DMS114 treated with DMSO at 0.1 percent for 48 hours (cell line): ENCODE measurements at regions not wholly inside any gene's neighbourhood (a gene's known extent, or its start where the extent isn't known, plus 50 kb on each side); places are given as distances from the start of the nearest gene placed in this dataset.
"Not testable (repeated sequence)": the region's sequence is repeated elsewhere in the genome, so short reads cannot be mapped to it uniquely, and the experiment has no call there.

Experiments used
- DNase-seq: peaks from one replicate; lab custom pipeline; 2025; ENCODE audit not compliant: unreplicated experiment; lab: John Stamatoyannopoulos, UW

DNA sequence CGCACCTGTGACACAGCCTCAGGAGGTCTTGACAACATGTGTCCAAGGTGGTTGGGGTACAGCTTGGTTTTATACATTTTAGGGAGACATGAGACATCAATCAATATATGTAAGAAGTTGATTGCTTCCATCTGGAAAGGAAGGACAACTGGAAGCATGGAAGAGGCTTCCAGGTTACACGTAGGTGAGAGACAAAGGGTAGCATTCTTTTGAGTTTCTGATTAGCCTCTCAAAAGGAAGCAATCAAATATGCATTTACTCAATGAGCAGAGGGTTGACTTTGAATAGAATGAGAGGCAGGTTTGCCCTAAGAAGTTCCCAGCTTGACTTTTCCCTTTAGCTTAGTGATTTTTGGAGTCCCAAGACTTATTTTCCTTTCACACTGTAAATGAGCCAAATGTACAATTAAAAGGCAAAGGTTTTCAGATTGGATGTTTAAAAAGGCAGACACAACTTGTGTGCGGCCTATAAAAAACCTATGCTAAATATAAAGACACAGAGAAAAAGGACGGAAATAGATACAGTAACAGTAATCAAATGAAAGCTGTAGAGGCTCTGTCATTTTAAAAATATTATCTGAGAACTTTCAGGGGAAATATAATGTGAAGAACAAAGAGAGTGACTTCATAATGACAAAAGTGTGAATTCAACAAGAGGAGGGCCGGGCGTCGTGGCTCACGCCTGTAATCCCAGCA is 65.7 kb upstream of the LANCL2 start:
- no peak for DNase-seq

- no peak for DNase-seq
These were observed 61.9 kb upstream of the LANCL2 start for GRCh38 chr7:55303220-55303619.

DNA sequence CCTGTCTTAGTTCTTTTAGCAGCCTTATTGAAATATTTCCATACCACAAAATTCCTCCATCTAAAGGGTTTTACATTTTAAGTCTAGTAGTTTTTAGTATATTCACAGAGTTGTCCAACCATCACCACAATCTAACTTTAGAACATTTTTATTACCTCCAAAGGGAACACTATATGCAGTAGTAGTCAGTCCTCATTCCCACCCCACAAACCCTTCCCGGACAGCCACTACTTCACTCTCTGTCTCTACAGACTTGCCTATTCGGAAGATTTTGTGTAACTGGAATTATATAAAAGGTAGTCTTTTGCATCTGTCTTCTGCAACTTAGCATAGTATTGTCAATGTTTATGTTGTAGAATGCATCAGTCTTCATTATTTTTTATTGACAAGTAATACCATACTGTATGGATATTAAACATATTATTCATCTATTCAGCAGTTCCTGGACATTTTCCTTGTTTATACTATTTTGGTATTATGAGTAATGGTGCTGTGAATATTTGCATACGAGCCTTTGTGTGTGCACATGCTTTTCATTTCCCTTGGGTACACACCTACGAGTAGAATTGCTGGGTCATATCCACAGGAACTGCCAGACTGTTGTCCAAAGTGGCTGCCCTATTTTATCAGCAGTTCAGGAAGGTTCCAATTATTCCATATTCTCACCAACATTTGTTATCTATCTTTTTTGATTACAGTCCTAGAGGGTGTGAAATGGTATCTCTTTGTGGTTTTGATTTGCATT is 60.9 kb upstream of the LANCL2 start:
- DNase-seq = no peak

DNA sequence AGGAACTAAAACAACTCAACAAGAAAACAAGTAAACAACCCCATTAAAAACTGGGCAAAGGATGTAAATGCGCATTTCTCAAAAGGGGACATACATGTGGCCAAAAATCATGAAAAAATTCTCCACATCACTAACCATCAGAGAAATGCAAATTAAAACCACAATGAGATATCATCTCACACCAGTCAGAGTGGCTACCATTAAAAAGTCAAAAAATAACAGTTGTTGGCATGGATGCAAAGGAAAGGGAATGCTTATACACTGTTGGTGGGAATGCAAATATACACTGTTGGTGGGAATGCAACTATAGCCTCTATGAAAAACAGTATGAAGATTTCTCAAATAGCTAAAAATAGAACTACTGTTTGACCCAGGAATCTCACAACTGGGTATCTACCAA is 60.0 kb upstream of the LANCL2 start:
- no peak for DNase-seq

DNA sequence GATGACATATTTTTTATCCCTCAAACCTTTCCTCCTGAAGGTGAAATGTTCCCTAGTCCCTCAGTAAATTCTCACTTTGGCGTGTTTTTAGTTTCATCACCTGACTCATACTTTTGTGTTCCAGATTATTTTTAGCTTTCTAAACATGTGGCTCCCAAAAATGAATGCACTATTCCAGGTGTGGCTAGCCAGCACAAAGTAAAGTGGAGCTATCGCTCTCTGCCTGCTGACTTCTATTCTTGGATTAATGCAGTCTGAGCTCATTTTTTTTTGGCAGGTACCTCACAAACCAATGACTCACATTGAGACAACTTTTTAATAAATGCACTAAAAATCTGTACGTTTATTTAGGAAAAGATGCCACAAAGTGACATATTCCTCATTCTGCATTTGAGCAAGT is 58.8 kb upstream of the LANCL2 start:
- DNase-seq = no peak

DNA sequence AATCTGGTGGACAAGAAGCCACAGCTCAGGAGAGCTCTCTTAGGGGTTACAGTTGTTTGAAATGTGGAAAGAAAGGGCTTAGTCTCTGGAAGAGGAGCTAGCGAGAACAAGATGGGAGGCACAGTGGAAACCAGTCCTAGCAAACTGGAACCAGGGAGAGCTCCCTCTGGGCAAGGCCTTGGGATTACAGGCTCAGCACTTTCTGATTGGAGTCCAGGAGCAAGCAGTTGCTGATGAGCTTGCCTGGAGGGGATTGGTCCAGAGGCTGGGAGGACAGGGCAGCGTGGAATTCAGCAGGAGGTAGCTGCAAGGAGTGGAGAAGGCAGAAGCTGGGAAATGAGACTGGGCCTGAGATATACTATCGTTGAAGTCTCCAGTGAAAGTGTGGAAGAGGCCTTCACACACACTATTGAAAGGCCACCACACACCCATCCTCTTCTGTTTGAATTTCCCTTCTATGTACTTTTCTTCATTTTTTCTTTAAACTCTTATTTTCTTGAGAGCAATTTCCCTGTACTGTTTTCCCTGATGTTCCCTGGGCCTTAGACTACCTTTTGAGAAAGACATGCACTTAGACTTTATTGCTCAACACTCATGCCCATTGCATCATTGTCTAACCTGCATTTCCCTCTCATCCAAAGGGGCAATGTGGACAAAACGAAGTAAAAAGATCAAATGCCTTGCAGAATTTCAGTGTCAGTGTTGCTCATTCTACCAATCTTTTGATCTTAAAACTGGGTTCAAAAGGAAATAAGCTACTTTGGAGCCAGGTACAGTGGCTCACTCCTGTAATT is 57.8 kb upstream of the LANCL2 start:
- no peak for DNase-seq

- no peak for DNase-seq
These were observed 56.8 kb upstream of the LANCL2 start for GRCh38 chr7:55308186-55308929.

GRCh38 chr7:55309040-55309991 is 55.8 kb upstream of the LANCL2 start:
- DNase-seq = no peak

DNA sequence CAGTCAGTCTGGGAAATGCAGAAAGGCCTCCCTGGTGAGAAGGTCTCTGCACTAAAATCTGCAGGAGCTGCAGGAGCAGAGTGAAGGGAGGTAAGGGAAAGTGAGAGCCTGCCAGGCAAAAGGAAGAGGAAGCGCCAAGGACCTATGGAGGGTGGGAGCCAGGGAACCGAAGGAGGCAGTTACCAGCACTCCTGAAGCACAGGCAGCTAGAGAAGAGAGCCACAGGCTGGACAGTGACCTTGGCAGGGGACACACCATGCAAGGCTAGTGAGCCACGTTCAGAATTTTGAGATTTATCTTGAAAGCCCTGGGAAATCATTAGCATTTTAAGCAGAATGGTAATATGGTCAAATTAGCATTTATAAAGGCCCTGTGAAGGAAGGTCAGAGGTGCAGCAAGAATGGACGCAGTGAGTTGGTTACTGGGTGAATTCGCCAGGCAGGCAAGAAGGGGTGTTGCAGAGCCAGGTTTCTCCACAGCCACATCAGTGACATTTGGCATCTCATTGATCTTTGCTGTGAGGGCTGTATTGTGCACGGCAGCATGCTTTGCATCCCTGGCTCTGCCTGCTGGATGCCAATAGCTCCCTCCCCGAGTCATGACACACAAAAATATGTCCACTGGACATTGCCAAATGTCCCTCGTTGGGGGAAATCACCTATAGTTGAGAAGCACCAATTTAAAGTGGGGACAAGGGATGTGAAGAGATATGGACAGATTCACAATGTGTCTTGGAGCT is 54.7 kb upstream of the LANCL2 start:
- no peak for DNase-seq

DNA sequence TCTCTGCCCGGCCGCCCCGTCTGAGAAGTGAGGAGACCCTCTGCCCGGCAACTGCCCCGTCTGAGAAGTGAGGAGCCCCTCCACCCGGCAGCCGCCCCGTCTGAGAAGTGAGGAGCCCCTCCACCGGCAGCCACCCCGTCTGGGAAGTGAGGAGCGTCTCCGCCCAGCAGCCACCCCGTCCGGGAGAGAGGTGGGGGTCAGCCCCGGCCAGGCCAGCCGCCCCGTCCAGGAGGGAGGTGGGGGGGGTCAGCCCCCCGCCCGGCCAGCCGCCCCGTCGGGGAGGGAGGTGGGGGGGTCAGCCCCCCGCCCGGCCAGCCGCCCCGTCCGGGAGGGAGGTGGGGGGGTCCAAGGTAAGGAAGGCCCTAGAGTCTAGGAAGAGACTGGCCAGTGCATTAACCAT is 53.2 kb upstream of the LANCL2 start:
- DNase-seq = not testable (repeated sequence)

GRCh38 chr7:55313671-55314070 is 51.5 kb upstream of the LANCL2 start:
- DNase-seq = not testable (repeated sequence)

- no peak for DNase-seq
These were observed 50.2 kb upstream of the LANCL2 start for GRCh38 chr7:55314967-55315366.
